ENCODE measurements at regions not wholly inside any gene's neighbourhood (a gene's known extent, or its start where the extent isn't known, plus 50 kb on each side); places are given as distances from the start of the nearest gene placed in this dataset.

GRCh38 chr10:128461991-128462390 is 335.8 kb upstream of the MKI67 start:
- no peak for DNase-seq (ENCODE audit: extremely low read depth in 1 of 2, low read depth in 1 of 2)

GRCh38 chr10:128462844-128463243 is 336.6 kb upstream of the MKI67 start:
- no peak for DNase-seq (ENCODE audit: extremely low read depth in 1 of 2, low read depth in 1 of 2)

GRCh38 chr10:128463991-128464760 is 338.0 kb upstream of the MKI67 start:
- DNase-seq (ENCODE audit: extremely low read depth in 1 of 2, low read depth in 1 of 2), result no peak

- DNase-seq (ENCODE audit: extremely low read depth in 1 of 2, low read depth in 1 of 2), result no peak
These were observed 339.5 kb upstream of the MKI67 start for GRCh38 chr10:128465697-128466096.

- DNase-seq (ENCODE audit: extremely low read depth in 1 of 2, low read depth in 1 of 2), result no peak
These were observed 340.7 kb upstream of the MKI67 start for GRCh38 chr10:128466831-128467371.

GRCh38 chr10:128468462-128468861 is 342.2 kb upstream of the MKI67 start:
- no peak for DNase-seq (ENCODE audit: extremely low read depth in 1 of 2, low read depth in 1 of 2)

GRCh38 chr10:128469515-128469914 is 343.3 kb upstream of the MKI67 start:
- DNase-seq (ENCODE audit: extremely low read depth in 1 of 2, low read depth in 1 of 2), result no peak

- no peak for DNase-seq (ENCODE audit: extremely low read depth in 1 of 2, low read depth in 1 of 2)
These were observed 344.2 kb upstream of the MKI67 start for GRCh38 chr10:128470321-128470965.

GRCh38 chr10:128471151-128471550 is 344.9 kb upstream of the MKI67 start:
- DNase-seq (ENCODE audit: extremely low read depth in 1 of 2, low read depth in 1 of 2), result no peak

GRCh38 chr10:128472196-128472595 is 346.0 kb upstream of the MKI67 start:
- no peak for DNase-seq (ENCODE audit: extremely low read depth in 1 of 2, low read depth in 1 of 2)

- DNase-seq (ENCODE audit: extremely low read depth in 1 of 2, low read depth in 1 of 2), result no peak
These were observed 347.2 kb upstream of the MKI67 start for GRCh38 chr10:128473396-128473795.

GRCh38 chr10:128473911-128474310 is 347.7 kb upstream of the MKI67 start:
- DNase-seq (ENCODE audit: extremely low read depth in 1 of 2, low read depth in 1 of 2), result no peak

- no peak for DNase-seq (ENCODE audit: extremely low read depth in 1 of 2, low read depth in 1 of 2)
These were observed 348.3 kb upstream of the MKI67 start for GRCh38 chr10:128474571-128474970.

- no peak for DNase-seq (ENCODE audit: extremely low read depth in 1 of 2, low read depth in 1 of 2)
These were observed 349.6 kb upstream of the MKI67 start for GRCh38 chr10:128475686-128476367.

GRCh38 chr10:128476368-128476725 is 350.1 kb upstream of the MKI67 start:
- no peak for DNase-seq (ENCODE audit: extremely low read depth in 1 of 2, low read depth in 1 of 2)

GRCh38 chr10:128476845-128477244 is 350.6 kb upstream of the MKI67 start:
- DNase-seq (ENCODE audit: extremely low read depth in 1 of 2, low read depth in 1 of 2), result no peak

GRCh38 chr10:128480601-128481000 is 354.4 kb upstream of the MKI67 start:
- no peak for DNase-seq (ENCODE audit: extremely low read depth in 1 of 2, low read depth in 1 of 2)

- no peak for DNase-seq (ENCODE audit: extremely low read depth in 1 of 2, low read depth in 1 of 2)
These were observed 355.1 kb upstream of the MKI67 start for GRCh38 chr10:128481152-128481840.

GRCh38 chr10:128482052-128482451 is 355.8 kb upstream of the MKI67 start:
- DNase-seq (ENCODE audit: extremely low read depth in 1 of 2, low read depth in 1 of 2), result no peak

- no peak for DNase-seq (ENCODE audit: extremely low read depth in 1 of 2, low read depth in 1 of 2)
These were observed 357.0 kb upstream of the MKI67 start for GRCh38 chr10:128483216-128483615.

GRCh38 chr10:128484041-128484440 is 357.8 kb upstream of the MKI67 start:
- DNase-seq (ENCODE audit: extremely low read depth in 1 of 2, low read depth in 1 of 2), result no peak

All from stimulated activated CD8-positive, alpha-beta memory T cell treated with anti-CD3 and anti-CD28 coated beads, Interleukin-7, amount 100 ng/mL, for 48 hours (primary cell).